Right forelimb (tissue), 1 donor: ENCODE measurements at regions not wholly inside any gene's neighbourhood (a gene's known extent, or its start where the extent isn't known, plus 50 kb on each side); places are given as distances from the start of the nearest gene placed in this dataset.

Experiments used
- DNase-seq: peaks from one replicate; pipeline ENCODE4 v3.0.0-alpha.2; 2018

DNA sequence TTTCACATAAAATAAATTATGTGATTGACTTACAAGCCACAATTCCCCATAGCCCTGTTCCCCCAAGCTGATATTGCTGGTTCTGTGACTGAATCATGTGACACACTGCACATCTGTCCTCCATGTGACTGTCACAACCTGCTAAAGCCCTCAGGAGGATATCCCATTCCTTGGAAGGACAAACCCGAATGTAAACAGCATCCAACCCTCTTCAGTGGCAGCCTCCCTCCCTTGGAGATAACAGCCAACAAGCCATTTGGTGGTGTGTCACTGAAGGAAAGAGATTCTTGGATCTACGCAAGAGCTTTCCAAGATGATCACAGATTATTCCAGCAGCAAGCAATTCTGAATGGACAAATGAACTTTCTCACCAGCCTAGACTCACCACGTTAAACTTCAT lies 153.9 kb upstream of the TIAM1 start:
- no peak for DNase-seq

DNA sequence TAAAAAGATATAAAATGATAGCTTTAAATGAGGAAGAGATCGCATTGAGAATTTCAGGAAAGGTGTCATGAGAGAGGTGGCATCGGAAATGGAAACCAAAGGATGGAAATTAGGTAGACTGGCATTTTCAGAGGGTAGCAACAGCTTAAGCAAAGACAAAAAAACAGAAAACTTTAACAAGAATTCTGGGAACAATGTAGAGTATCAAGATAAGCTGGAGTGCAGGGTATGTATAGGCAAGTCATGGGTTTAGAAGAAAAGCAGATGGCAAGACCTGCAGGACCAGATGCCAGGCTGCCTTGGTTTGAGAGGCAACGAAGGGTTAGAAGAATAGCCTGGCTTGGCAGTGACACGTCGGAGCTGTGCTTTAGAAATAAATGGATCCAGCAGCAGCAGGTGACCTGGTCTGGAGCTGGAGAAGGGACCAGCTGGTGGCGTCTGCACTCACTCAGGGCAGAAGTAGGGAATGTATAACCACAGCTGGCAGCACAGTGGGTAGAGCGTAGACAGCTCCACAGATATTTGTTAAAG lies 149.4 kb upstream of the TIAM1 start:
- DNase-seq, result no peak

DNA sequence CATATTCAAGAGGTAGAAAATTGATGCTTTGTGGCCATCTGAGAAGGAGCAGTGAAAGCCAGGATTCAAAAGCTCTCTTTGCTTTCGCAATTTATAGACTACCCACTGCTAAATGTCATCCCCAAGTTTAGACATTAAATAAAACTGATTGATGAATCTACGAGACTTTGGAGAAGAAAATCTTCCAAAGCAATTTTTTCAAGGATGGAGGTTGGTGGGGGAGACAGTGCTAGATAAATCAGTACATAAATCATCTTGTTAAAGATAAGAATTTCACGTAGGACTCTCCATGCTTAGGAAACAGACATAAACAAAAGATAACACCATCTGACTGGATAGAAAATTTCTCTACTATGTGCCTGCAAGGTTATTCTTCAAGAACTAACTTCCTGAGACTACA lies 147.6 kb upstream of the TIAM1 start:
- DNase-seq, result no peak

GRCh38 chr21:31490443-31490842 lies 146.4 kb upstream of the TIAM1 start:
- no peak for DNase-seq

DNA sequence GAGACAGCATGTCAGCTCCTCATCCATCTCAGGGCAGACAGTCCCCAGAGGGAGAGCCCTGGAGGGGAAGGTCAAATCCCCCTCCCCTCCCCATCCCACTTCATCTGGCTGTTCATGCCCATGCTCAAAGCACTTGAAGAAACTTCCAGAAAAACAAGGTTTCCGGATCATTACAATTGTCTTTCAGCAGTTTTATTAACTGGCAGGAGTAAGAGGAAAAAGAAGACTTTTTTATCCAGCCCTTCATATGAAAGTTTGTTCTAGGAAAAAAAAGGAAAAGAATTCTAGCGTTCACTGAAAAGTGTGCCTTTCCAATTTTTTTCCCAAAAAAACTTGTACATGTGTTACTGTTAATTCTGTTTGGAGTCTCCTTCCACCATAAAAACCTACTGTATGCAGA lies 145.7 kb upstream of the TIAM1 start:
- no peak for DNase-seq

DNA sequence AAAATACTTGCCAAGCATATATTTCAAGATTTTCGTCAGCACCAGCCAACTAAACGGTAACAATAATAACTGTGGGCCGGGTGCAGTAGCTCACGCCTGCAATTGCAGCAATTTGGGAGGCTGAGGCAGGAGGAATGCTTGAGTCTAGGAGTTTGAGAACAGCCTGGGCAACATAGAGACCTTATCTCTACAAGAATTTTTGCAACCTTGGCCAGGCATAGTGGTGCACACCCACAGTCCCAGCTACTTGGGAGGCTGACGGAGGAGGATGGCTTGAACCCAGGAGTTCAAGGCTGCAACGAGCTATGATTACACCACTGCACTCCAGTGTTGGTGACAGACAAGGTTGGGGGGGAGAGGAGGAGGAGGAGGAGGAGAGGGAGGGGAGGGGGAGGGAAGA lies 145.0 kb upstream of the TIAM1 start:
- no peak for DNase-seq

DNA sequence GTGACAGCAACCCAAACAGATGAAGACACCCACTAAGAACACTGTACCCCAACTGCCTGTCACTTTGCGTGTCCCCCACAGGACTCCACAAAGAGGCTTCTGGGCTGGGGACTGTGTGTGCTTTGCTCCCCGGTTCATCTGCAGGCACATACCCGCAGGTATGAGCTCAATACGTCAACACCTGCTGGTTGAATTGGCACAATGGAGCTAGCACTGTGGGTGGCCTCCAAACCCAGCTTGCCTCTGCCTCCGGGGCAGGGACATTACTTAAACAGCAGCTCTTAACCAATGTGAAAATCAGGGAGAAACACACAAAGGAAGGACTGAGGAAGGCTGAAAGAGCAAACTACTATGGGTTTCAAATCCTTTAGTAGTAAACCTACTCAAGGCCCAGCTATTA lies 140.2 kb upstream of the TIAM1 start:
- no peak for DNase-seq

DNA sequence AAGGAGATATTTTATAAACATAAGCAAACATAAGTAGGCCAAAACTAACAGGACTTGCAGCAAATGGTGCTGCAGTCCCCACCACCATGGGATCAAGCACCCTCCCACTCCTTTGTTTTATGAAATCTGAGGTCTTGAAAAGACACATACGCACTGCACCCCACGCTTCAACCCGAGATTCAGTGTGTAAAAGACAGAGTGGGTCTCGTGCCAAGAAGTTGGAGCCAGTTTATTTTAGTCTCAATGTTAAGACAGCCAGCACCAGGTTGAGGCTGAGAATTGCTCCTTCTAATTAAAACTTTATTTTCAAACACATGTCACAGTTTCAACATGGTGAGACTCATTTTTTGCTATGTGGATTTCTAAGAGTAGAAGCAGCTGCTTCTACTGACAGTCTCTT lies 139.1 kb upstream of the TIAM1 start:
- no peak for DNase-seq

DNA sequence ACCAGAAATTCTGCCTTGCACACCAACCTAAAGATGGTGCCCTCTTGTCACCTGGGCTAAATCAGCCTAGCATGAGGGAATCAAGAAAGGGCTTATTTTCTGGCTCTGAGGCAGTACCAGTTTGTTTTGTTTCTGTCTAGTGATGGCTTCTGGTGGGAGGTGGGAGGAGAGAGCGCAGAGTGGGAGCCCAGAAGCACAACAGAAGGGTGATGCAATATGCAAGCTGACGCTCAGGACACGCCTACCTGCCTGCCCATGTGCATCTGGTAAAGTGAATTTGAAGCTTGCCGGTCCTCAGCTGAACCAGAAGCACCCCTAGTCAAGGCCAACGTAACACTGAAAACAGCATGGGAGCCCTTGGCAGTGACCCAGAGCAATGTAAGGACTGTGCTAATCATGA lies 138.4 kb upstream of the TIAM1 start:
- no peak for DNase-seq

GRCh38 chr21:31480228-31480627 lies 136.2 kb upstream of the TIAM1 start:
- no peak for DNase-seq

DNA sequence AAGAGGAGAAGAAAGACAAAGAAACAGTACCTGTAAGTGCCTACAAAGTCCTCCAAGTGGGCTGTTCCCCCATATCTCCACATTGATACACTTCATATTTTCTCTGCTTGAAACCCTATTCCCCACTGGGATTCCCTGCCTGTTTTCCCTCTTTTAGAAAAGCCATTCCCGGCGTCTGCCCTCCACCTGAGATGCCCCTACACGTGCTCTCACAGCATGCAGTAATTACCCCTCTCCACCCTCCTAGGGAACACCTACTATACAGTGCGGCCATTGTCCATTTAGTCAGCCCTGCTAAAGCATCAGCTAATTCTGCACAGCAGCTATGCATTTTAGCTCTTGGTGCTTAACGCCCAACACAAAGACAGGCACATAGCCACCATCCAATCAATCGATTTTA lies 135.7 kb upstream of the TIAM1 start:
- DNase-seq, result no peak

- DNase-seq, result no peak
Measured at GRCh38 chr21:31479222-31479621, 135.2 kb upstream of the TIAM1 start.

- no peak for DNase-seq
Measured at GRCh38 chr21:31476263-31477022, 132.4 kb upstream of the TIAM1 start.

- DNase-seq, result no peak
Measured at GRCh38 chr21:31475223-31475622, 131.2 kb upstream of the TIAM1 start.

DNA sequence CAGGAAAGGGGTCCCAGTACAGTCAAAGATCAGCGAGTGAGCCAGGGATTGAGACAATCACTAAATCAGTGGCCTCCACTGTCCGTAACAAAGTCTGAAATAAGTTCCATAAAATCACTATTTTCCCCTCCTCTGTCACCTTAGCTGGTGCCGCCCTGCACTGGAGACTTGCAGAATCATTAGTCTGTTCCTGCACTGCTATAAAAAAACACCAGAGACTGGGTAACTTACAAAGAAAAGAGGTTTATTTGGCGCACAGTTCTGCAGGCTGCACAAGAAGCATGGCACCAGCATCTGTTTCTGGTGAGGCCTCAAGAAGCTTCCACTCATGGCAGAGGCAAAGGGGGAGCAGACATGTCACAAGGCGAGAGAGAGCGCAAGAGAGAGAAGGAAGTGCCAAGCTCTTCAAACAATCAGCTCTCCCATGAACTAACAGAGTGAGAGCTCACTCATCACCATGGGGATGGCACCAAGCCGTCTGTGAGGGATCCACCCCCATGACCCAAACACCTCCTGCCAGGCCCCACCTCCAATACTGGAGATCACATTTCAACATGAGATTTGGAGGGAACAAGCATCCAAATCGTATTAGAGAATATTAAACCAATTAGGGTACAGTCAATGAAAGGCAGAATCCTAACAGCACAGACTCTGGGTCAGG lies 129.8 kb upstream of the TIAM1 start:
- no peak for DNase-seq

DNA sequence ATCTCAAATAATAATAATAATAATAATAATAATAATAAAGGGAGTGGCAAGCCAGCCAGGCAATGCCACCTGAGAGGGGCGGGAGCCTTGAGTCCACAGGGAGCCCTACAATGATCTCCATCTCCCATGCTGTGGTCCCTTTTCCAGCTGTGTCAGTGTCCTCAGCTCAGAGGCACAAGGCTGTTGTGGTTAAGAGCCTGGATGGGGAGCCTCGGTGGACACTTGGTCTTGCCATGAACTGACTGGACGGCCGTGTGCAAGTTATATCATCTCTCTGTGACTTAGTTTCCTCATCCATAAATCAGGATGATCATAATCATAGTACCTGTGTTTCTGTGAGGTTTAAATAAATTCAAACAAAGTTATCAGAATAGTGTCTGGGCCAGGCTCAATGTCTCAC lies 127.8 kb upstream of the TIAM1 start:
- no peak for DNase-seq

DNA sequence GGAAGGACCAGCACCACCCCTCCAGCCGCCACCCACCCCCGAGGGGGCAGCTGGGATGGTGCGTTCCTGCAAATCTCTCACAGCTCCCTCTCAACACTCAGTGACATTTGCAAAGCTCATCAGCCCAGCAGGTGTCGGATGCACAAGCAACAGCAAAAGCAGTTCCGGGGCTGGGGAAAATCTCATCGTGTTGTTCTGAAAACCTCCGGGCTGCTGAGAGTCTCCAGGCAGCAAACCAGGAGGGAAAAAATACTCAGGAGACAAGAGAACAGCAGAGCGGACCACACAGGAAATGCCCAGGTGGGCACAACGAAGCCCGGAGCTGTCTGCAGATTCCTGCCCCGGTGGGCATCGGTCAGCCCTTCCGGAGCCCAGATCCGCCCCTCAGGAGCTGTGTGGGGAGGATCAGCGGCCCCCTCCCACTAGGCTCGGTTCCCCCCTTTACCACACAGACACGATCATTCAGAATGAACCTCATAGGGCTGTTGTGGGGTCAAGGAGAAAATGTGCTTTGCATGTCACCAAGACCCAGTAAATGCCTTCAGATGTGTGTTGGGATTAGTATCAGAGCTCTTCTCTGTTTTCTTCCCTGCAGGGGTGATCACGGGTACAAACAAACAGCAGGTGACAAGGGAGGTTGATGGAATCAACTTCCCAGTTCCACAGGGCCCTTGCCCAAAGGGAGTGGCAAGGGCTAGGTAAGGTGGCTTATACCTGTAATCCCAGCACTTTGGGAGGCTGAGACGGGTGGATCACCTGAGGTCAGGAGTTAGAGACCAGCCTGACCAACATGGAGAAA lies 127.0 kb upstream of the TIAM1 start:
- DNase-seq, result no peak

- no peak for DNase-seq
Measured at GRCh38 chr21:31460980-31461379, 116.9 kb upstream of the TIAM1 start.

- no peak for DNase-seq
Measured at GRCh38 chr21:31459457-31459856, 115.4 kb upstream of the TIAM1 start.

GRCh38 chr21:31457675-31458074 lies 113.6 kb upstream of the TIAM1 start:
- no peak for DNase-seq

DNA sequence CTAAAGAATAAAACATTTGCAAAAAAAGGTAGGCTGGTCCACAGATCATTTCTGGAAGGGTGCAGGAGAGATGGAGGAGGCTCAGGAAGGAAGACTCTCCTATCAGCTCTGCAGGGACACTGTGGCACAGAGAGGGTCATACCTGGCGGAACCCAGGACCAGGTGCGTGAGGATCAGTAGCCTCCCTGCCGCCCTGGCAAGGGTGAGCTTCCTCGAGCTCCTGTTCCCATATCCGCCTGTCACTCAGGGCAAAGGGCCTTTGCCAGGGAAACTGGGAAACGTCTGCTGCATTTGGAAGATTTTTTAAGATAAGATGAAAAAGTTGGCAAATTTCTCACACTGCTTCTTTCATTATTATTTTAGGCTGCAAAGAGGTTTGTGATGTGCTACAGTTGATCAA lies 112.1 kb upstream of the TIAM1 start:
- DNase-seq, result no peak

GRCh38 chr21:31455506-31455905 lies 111.4 kb upstream of the TIAM1 start:
- no peak for DNase-seq

- no peak for DNase-seq
Measured at GRCh38 chr21:31450980-31451379, 106.9 kb upstream of the TIAM1 start.
